DOHH2 (cell line): ENCODE measurements at regions not wholly inside any gene's neighbourhood (a gene's known extent, or its start where the extent isn't known, plus 50 kb on each side); places are given as distances from the start of the nearest gene placed in this dataset.
"Not testable (repeated sequence)": the region's sequence is repeated elsewhere in the genome, so short reads cannot be mapped to it uniquely, and the experiment has no call there.

Source experiments
- H3F3A ChIP-seq: fragments of 200-600 bp; sonication (generic), shearing (Covaris generic); 2 replicates; pipeline ENCODE4 v1.6.0; 2016; ENCODE audit warnings: antibody characterized with exemption, mild to moderate bottlenecking; ENCODE audit not compliant: control insufficient read depth, insufficient read depth
- H3K27ac ChIP-seq: fragments of 200-600 bp; sonication (generic); 2 replicates; pipeline ENCODE4 v1.5.1; 2014; ENCODE audit warnings: low read depth, mild to moderate bottlenecking, low read length, moderate library complexity
- H3K27me3 ChIP-seq: fragments of 200-600 bp; sonication (generic); 2 replicates; pipeline ENCODE4 v1.6.1; 2014; ENCODE audit warnings: mild to moderate bottlenecking, low read length, mixed read lengths; ENCODE audit not compliant: control insufficient read depth
- H3K36me3 ChIP-seq: fragments of 200-600 bp; sonication (generic); 2 replicates; pipeline ENCODE4 v1.6.1; 2014; ENCODE audit warnings: mild to moderate bottlenecking, low read length, moderate library complexity, mixed read lengths; ENCODE audit not compliant: control insufficient read depth
- H3K4me1 ChIP-seq: fragments of 200-600 bp; sonication (generic); 2 replicates; pipeline ENCODE4 v1.6.1; 2014; ENCODE audit warnings: mild to moderate bottlenecking, low read length, mixed read lengths; ENCODE audit not compliant: control insufficient read depth
- H3K4me2 ChIP-seq: fragments of 200-600 bp; sonication (generic); 2 replicates; pipeline ENCODE4 v1.6.0; 2014; ENCODE audit warnings: mild to moderate bottlenecking, low read length, moderate library complexity
- H3K4me3 ChIP-seq: fragments of 200-600 bp; sonication (generic); 2 replicates; pipeline ENCODE4 v1.5.1; 2014; ENCODE audit warnings: mild to moderate bottlenecking, low read length, mixed read lengths
- H3K79me2 ChIP-seq: fragments of 200-600 bp; sonication (generic); 2 replicates; pipeline ENCODE4 v1.6.1; 2014; ENCODE audit warnings: mild to moderate bottlenecking, low read length, mixed read lengths; ENCODE audit not compliant: control insufficient read depth
- H3K9me2 ChIP-seq: fragments of 200-600 bp; sonication (generic); replicated peaks from 2 replicates; pipeline ENCODE4 v1.6.1; 2014; ENCODE audit warnings: mild to moderate bottlenecking, low read length, mixed read lengths; ENCODE audit not compliant: control insufficient read depth
- H3K9me3 ChIP-seq: fragments of 200-600 bp; sonication (generic); 2 replicates; pipeline ENCODE4 v1.6.1; 2014; ENCODE audit warnings: antibody characterized with exemption, low read length, mixed read lengths; ENCODE audit not compliant: control insufficient read depth, insufficient read depth
- H4K20me1 ChIP-seq: fragments of 200-600 bp; sonication (generic); 2 replicates; pipeline ENCODE4 v1.6.0; 2014; ENCODE audit warnings: low read depth, mild to moderate bottlenecking, antibody characterized with exemption, low read length, moderate library complexity; ENCODE audit not compliant: control insufficient read depth, insufficient read depth
- CTCF ChIP-seq: fragments of 200-600 bp; sonication (generic); IDR thresholded peaks from one replicate; pipeline ENCODE4 v1.5.1; 2014; ENCODE audit warnings: antibody characterized with exemption, mild to moderate bottlenecking, low read depth, low read length; ENCODE audit not compliant: poor library complexity, severe bottlenecking
- EZH2phosphoT487 ChIP-seq: fragments of 200-600 bp; sonication (generic); IDR thresholded peaks from 2 replicates; pipeline ENCODE4 v1.6.1; 2017; ENCODE audit warnings: borderline replicate concordance, mild to moderate bottlenecking, antibody characterized with exemption, low read length, moderate library complexity, mixed read lengths

- Histone ChIP-seq H3K9me2 (no peaks in the 10 kb centered on the region), H3K4me3 (no peak overlapping the region), H3K27me3 (no peaks in the 10 kb centered on the region), H3K4me1 (no peaks in the 10 kb centered on the region), H3K79me2 (no peaks in the 10 kb centered on the region), H3F3A (no peaks in the 10 kb centered on the region), H4K20me1 (no peaks in the 10 kb centered on the region), H3K27ac (no peak overlapping the region), H3K4me2 (no peak overlapping the region), H3K36me3 (no peaks in the 10 kb centered on the region), H3K9me3 (no peaks in the 10 kb centered on the region)
- TF ChIP-seq CTCF (no peak), EZH2phosphoT487 (no peak)
Measured at GRCh38 chr4:34964613-34965012, 1279.7 kb downstream of the ARAP2 start.

- Histone ChIP-seq H3K79me2 (no peaks in the 10 kb centered on the region), H4K20me1 (no peaks in the 10 kb centered on the region), H3K4me2 (no peak overlapping the region), H3K36me3 (no peaks in the 10 kb centered on the region), H3K27ac (no peak overlapping the region), H3K4me3 (no peak overlapping the region), H3F3A (no peaks in the 10 kb centered on the region), H3K27me3 (no peaks in the 10 kb centered on the region), H3K9me2 (no peaks in the 10 kb centered on the region), H3K4me1 (no peaks in the 10 kb centered on the region), H3K9me3 (no peaks in the 10 kb centered on the region)
- no peak for TF ChIP-seq EZH2phosphoT487
- TF ChIP-seq CTCF, result no peak
Measured at GRCh38 chr4:34972189-34972588, 1272.1 kb downstream of the ARAP2 start.

GRCh38 chr4:34973650-34974312 is 1270.5 kb downstream of the ARAP2 start:
- Histone ChIP-seq H3K79me2 (no peaks in the 10 kb centered on the region), H3K36me3 (no peaks in the 10 kb centered on the region), H3F3A (no peaks in the 10 kb centered on the region), H3K4me1 (no peaks in the 10 kb centered on the region), H3K9me2 (no peaks in the 10 kb centered on the region), H3K9me3 (no peaks in the 10 kb centered on the region), H4K20me1 (no peaks in the 10 kb centered on the region), H3K27ac (no peak overlapping the region), H3K27me3 (no peaks in the 10 kb centered on the region), H3K4me3 (no peak overlapping the region), H3K4me2 (no peak overlapping the region)
- no peak for TF ChIP-seq EZH2phosphoT487

- Histone ChIP-seq H3K9me3 (no peaks in the 10 kb centered on the region), H4K20me1 (no peaks in the 10 kb centered on the region), H3K4me1 (no peaks in the 10 kb centered on the region), H3K27ac (no peak overlapping the region), H3F3A (no peaks in the 10 kb centered on the region), H3K79me2 (no peaks in the 10 kb centered on the region), H3K36me3 (no peaks in the 10 kb centered on the region), H3K4me2 (no peak overlapping the region), H3K9me2 (no peaks in the 10 kb centered on the region), H3K4me3 (no peak overlapping the region), H3K27me3 (no peaks in the 10 kb centered on the region)
- TF ChIP-seq CTCF (no peak), EZH2phosphoT487 (no peak)
Measured at GRCh38 chr4:34974313-34974680, 1270.0 kb downstream of the ARAP2 start.

- not testable (repeated sequence) for H3K27me3 ChIP-seq, H4K20me1 ChIP-seq, H3K27ac ChIP-seq, H3F3A ChIP-seq, H3K9me3 ChIP-seq, H3K79me2 ChIP-seq, H3K4me1 ChIP-seq, H3K9me2 ChIP-seq, H3K4me3 ChIP-seq, H3K4me2 ChIP-seq, H3K36me3 ChIP-seq
Measured at GRCh38 chr4:35021222-35021621, 1223.1 kb downstream of the ARAP2 start.
